ENCODE measurements at regions not wholly inside any gene's neighbourhood (a gene's known extent, or its start where the extent isn't known, plus 50 kb on each side); places are given as distances from the start of the nearest gene placed in this dataset.

DNA sequence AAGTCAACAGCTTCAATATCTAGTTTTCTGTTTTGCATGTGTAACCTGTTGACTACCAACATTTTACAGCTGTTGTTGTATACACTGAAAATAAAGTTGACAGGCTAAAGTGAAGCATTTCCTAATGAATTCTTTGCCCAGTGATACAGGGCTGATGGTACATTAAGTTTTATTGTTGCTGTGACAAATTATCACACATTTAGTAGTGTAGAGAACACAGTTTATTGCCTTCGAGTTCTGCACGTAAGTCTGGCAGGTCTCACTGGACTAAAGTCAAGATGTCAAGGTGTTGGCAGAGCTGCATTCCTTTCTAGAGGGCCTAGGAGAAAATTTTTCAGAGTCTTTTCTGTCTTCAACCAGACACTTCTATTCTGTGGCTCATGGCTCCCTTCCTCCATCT lies 184.2 kb downstream of the SLITRK6 start:
- TF ChIP-seq POLR2A (IDR thresholded peaks at IDR 0.05; ENCODE audit: low read depth, low read length) (no peak), POLR2AphosphoS5 (IDR thresholded peaks at IDR 0.05; ENCODE audit: low read depth, low read length) (no peak), TAF1 (IDR thresholded peaks at IDR 0.05; ENCODE audit: borderline replicate concordance, low read depth, low read length) (no peak)
